Progenitor cell of endocrine pancreas (in vitro differentiated cells): ENCODE measurements at regions not wholly inside any gene's neighbourhood (a gene's known extent, or its start where the extent isn't known, plus 50 kb on each side); places are given as distances from the start of the nearest gene placed in this dataset.

ENCODE experiments used
- DNase-seq: peaks from one replicate; pipeline ENCODE4 v3.0.0; 2021; ENCODE audit warnings: low spot score; ENCODE audit not compliant: unreplicated experiment
- H3K27ac Mint-ChIP-seq: 2 replicates; pipeline ENCODE4 v1.8.0; 2021; ENCODE audit warnings: mild to moderate bottlenecking, moderate library complexity, mixed read lengths
- H3K27me3 Mint-ChIP-seq: 2 replicates; pipeline ENCODE4 v1.8.0; 2021; ENCODE audit warnings: mixed read lengths
- H3K36me3 Mint-ChIP-seq: 2 replicates; pipeline ENCODE4 v1.8.0; 2022; ENCODE audit warnings: mixed read lengths; ENCODE audit not compliant: insufficient read depth
- H3K4me1 Mint-ChIP-seq: 2 replicates; pipeline ENCODE4 v1.8.0; 2021; ENCODE audit warnings: low read depth, mixed read lengths
- H3K4me3 Mint-ChIP-seq: 2 replicates; pipeline ENCODE4 v1.8.0; 2021; ENCODE audit warnings: low read depth, mild to moderate bottlenecking, moderate library complexity, mixed read lengths
- H3K9me3 Mint-ChIP-seq: 2 replicates; pipeline ENCODE4 v1.8.0; 2021; ENCODE audit warnings: low read depth, mixed read lengths
- CTCF ChIP-seq: fragments of 200-600 bp; sonication (generic); IDR thresholded peaks from one replicate; pipeline ENCODE4 v1.5.0; 2021; ENCODE audit warnings: antibody characterized with exemption, mild to moderate bottlenecking; ENCODE audit not compliant: unreplicated experiment

GRCh38 chr7:77475181-77475580 lies 59.0 kb upstream of the GSAP start:
- Mint-ChIP-seq H3K36me3 (no peaks in the 10 kb centered on the region), H3K9me3 (no peaks in the 10 kb centered on the region), H3K27me3 (no peaks in the 10 kb centered on the region), H3K4me1 (peaks cover 1% of the 10 kb centered on the region), H3K27ac (no peak overlapping the region), H3K4me3 (no peak overlapping the region)
- DNase-seq = no peak
- no peak for TF ChIP-seq CTCF

DNA sequence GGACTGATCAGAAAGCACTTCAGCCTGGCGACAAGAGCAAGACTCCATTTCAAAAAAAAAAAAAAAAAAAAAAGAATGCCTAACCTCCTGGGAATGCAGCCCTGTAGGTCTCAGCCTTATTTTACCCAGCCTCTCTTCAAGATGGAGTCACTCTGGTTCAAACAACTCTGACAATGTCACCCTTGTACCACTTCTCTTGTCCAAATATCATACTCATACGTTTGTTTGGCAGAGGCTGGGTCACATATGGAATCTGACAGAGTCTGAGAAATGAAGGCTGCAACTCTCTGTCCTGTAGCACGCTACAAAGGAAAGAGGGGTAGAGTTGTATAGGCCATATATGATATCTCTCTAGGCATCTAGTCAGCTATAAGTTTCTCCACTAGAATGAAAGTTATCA lies 58.6 kb upstream of the GSAP start:
- H3K36me3 Mint-ChIP-seq = no peaks in the 10 kb centered on the region
- peaks cover 1% of the 10 kb centered on the region for H3K4me1 Mint-ChIP-seq
- no peak overlapping the region for H3K4me3 Mint-ChIP-seq
- H3K27me3 Mint-ChIP-seq = no peaks in the 10 kb centered on the region
- TF ChIP-seq CTCF = no peak
- no peak overlapping the region for H3K27ac Mint-ChIP-seq
- peaks cover 4% of the 10 kb centered on the region for H3K9me3 Mint-ChIP-seq
- DNase-seq = no peak

- H3K27me3 Mint-ChIP-seq = no peaks in the 10 kb centered on the region
- TF ChIP-seq CTCF = no peak
- no peaks in the 10 kb centered on the region for H3K36me3 Mint-ChIP-seq
- peaks cover 10% of the 10 kb centered on the region for H3K9me3 Mint-ChIP-seq
- no peaks in the 10 kb centered on the region for H3K4me1 Mint-ChIP-seq
- no peak for DNase-seq
- no peak overlapping the region for H3K4me3 Mint-ChIP-seq
- H3K27ac Mint-ChIP-seq = peak overlapping the region; percentile 41
These were observed 57.3 kb upstream of the GSAP start for GRCh38 chr7:77473229-77474005.

- TF ChIP-seq CTCF = no peak
- Mint-ChIP-seq H3K4me3 (no peak overlapping the region), H3K9me3 (peaks cover 10% of the 10 kb centered on the region), H3K27me3 (no peaks in the 10 kb centered on the region), H3K27ac (no peak overlapping the region), H3K4me1 (no peaks in the 10 kb centered on the region), H3K36me3 (no peaks in the 10 kb centered on the region)
- no peak for DNase-seq
These were observed 53.8 kb upstream of the GSAP start for GRCh38 chr7:77469927-77470326.

- no peak for TF ChIP-seq CTCF
- Mint-ChIP-seq H3K36me3 (no peaks in the 10 kb centered on the region), H3K27me3 (no peaks in the 10 kb centered on the region)
These were observed 51.3 kb upstream of the GSAP start for GRCh38 chr7:77467408-77467807.

More at GRCh38 chr7:77467408-77467807, 51.3 kb upstream of the GSAP start:
- H3K4me1 Mint-ChIP-seq = no peaks in the 10 kb centered on the region
- DNase-seq = no peak
- no peak overlapping the region for H3K4me3 Mint-ChIP-seq
- H3K27ac Mint-ChIP-seq = no peak overlapping the region
- peaks cover 10% of the 10 kb centered on the region for H3K9me3 Mint-ChIP-seq
